ENCODE measurements at regions not wholly inside any gene's neighbourhood (a gene's known extent, or its start where the extent isn't known, plus 50 kb on each side); places are given as distances from the start of the nearest gene placed in this dataset.

- H2AFZ ChIP-seq (ENCODE audit: low read length): no peak overlapping the region
- H3K4me1 ChIP-seq (ENCODE audit: insufficient read depth, low read length, poor library complexity, severe bottlenecking): no peaks in the 10 kb centered on the region
- H3K4me3 ChIP-seq (ENCODE audit: low read length, poor library complexity, severe bottlenecking): no peak overlapping the region
- H3K4me2 ChIP-seq (ENCODE audit: low read depth, low read length, poor library complexity, severe bottlenecking): no peak overlapping the region
- no peaks in the 10 kb centered on the region for H4K20me1 ChIP-seq (ENCODE audit: insufficient read depth, low read length, poor library complexity, severe bottlenecking)
- H3K79me2 ChIP-seq (ENCODE audit: insufficient read depth, low read length): no peaks in the 10 kb centered on the region
- H3F3A ChIP-seq (ENCODE audit: low read depth): no peaks in the 10 kb centered on the region
- H3K27me3 ChIP-seq (ENCODE audit: insufficient read depth, low read length, poor library complexity, severe bottlenecking): no peaks in the 10 kb centered on the region
- TF ChIP-seq, protein P1, sequence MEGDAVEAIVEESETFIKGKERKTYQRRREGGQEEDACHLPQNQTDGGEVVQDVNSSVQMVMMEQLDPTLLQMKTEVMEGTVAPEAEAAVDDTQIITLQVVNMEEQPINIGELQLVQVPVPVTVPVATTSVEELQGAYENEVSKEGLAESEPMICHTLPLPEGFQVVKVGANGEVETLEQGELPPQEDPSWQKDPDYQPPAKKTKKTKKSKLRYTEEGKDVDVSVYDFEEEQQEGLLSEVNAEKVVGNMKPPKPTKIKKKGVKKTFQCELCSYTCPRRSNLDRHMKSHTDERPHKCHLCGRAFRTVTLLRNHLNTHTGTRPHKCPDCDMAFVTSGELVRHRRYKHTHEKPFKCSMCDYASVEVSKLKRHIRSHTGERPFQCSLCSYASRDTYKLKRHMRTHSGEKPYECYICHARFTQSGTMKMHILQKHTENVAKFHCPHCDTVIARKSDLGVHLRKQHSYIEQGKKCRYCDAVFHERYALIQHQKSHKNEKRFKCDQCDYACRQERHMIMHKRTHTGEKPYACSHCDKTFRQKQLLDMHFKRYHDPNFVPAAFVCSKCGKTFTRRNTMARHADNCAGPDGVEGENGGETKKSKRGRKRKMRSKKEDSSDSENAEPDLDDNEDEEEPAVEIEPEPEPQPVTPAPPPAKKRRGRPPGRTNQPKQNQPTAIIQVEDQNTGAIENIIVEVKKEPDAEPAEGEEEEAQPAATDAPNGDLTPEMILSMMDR (conservative IDR thresholded peaks at IDR 0.05; ENCODE audit: low read length): no peak
- TF ChIP-seq EZH2phosphoT487 (IDR thresholded peaks at IDR 0.05; ENCODE audit: borderline replicate concordance): no peak
- H3K9ac ChIP-seq (ENCODE audit: low read depth, low read length, poor library complexity, severe bottlenecking): no peak overlapping the region
- no peaks in the 10 kb centered on the region for H3K36me3 ChIP-seq (ENCODE audit: insufficient read depth, low read length)
- H3K9me2 ChIP-seq (replicated peaks; ENCODE audit: low read depth, low read length): no peaks in the 10 kb centered on the region
- H3K9me3 ChIP-seq (ENCODE audit: insufficient read depth, low read depth, low read length): peaks cover 7% of the 10 kb centered on the region; the same call in 1 of the 2 replicates
Measured at GRCh38 chr13:111567637-111568036, 247.2 kb downstream of the TEX29 start.

DNA sequence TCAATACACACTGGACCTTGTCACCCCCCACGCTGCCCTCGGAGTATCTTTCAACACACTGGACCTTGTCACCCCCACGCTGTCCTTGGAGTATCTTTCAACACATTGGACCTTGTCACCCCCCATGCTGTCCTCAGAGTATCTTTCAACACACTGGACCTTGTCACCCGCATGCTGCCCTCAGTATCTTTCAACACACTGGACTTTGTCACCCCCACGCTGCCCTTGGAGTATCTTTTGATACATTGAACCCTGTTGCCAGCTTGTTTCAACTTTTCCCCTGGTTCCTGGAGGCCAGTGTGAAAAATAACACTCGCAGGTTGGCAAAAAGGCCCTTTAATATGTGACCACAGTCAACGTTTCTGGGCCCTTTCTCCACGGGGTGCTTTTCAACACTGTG, 247.8 kb downstream of the TEX29 start:
- no peaks in the 10 kb centered on the region for H3K9me2 ChIP-seq (replicated peaks; ENCODE audit: low read depth, low read length)
- H3K27me3 ChIP-seq (ENCODE audit: insufficient read depth, low read length, poor library complexity, severe bottlenecking): no peaks in the 10 kb centered on the region
- no peaks in the 10 kb centered on the region for H4K20me1 ChIP-seq (ENCODE audit: insufficient read depth, low read length, poor library complexity, severe bottlenecking)
- H3F3A ChIP-seq (ENCODE audit: low read depth): no peaks in the 10 kb centered on the region
- H3K36me3 ChIP-seq (ENCODE audit: insufficient read depth, low read length): no peaks in the 10 kb centered on the region
- H3K9ac ChIP-seq (ENCODE audit: low read depth, low read length, poor library complexity, severe bottlenecking): no peak overlapping the region
- TF ChIP-seq, protein P1 (conservative IDR thresholded peaks at IDR 0.05; ENCODE audit: low read length): no peak
- TF ChIP-seq EZH2phosphoT487 (IDR thresholded peaks at IDR 0.05; ENCODE audit: borderline replicate concordance): no peak
- no peaks in the 10 kb centered on the region for H3K79me2 ChIP-seq (ENCODE audit: insufficient read depth, low read length)
- H3K4me2 ChIP-seq (ENCODE audit: low read depth, low read length, poor library complexity, severe bottlenecking): no peak overlapping the region
- H2AFZ ChIP-seq (ENCODE audit: low read length): no peak overlapping the region
- H3K4me1 ChIP-seq (ENCODE audit: insufficient read depth, low read length, poor library complexity, severe bottlenecking): no peaks in the 10 kb centered on the region
- no peak overlapping the region for H3K4me3 ChIP-seq (ENCODE audit: low read length, poor library complexity, severe bottlenecking)
- peaks cover 7% of the 10 kb centered on the region; the same call in 1 of the 2 replicates for H3K9me3 ChIP-seq (ENCODE audit: insufficient read depth, low read depth, low read length)

DNA sequence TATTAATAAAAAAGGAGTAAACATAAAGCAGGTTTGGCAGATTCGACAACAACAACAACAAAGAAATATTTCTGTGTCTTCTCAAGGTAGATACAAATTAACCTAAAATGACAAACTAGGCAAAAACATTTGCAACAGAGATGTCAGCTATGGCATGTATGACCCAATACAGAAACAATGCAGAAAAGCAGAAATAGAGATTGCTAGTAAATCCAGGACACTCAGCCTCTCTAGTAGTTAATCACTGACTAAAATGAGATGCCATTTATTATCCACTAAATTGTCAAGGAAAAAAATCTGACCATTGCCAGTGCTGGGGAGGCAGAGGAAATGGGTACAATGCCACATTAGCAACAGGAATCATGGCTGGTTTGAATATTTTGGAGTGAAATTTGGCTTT, 250.5 kb downstream of the TEX29 start:
- H3K4me3 ChIP-seq (ENCODE audit: low read length, poor library complexity, severe bottlenecking): no peak overlapping the region
- no peaks in the 10 kb centered on the region for H3K36me3 ChIP-seq (ENCODE audit: insufficient read depth, low read length)
- H3K79me2 ChIP-seq (ENCODE audit: insufficient read depth, low read length): no peaks in the 10 kb centered on the region
- H4K20me1 ChIP-seq (ENCODE audit: insufficient read depth, low read length, poor library complexity, severe bottlenecking): no peaks in the 10 kb centered on the region
- no peak overlapping the region for H3K4me2 ChIP-seq (ENCODE audit: low read depth, low read length, poor library complexity, severe bottlenecking)
- no peaks in the 10 kb centered on the region for H3K9me2 ChIP-seq (replicated peaks; ENCODE audit: low read depth, low read length)
- no peaks in the 10 kb centered on the region for H3F3A ChIP-seq (ENCODE audit: low read depth)
- no peaks in the 10 kb centered on the region for H3K4me1 ChIP-seq (ENCODE audit: insufficient read depth, low read length, poor library complexity, severe bottlenecking)
- H3K9ac ChIP-seq (ENCODE audit: low read depth, low read length, poor library complexity, severe bottlenecking): no peak overlapping the region
- H3K9me3 ChIP-seq (ENCODE audit: insufficient read depth, low read depth, low read length): peaks cover 19% of the 10 kb centered on the region; the same call in 1 of the 2 replicates
- no peaks in the 10 kb centered on the region for H3K27me3 ChIP-seq (ENCODE audit: insufficient read depth, low read length, poor library complexity, severe bottlenecking)
- no peak overlapping the region for H2AFZ ChIP-seq (ENCODE audit: low read length)
- TF ChIP-seq, protein P1 (conservative IDR thresholded peaks at IDR 0.05; ENCODE audit: low read length): no peak

Measured in Loucy (cell line).